ENCODE measurements at regions not wholly inside any gene's neighbourhood (a gene's known extent, or its start where the extent isn't known, plus 50 kb on each side); places are given as distances from the start of the nearest gene placed in this dataset.

GRCh38 chr6:85385636-85386315, 64.1 kb upstream of the NT5E start:
- no peak overlapping the region for H3K4me3 ChIP-seq (ENCODE audit: insufficient read depth, low read depth, low read length, poor library complexity, severe bottlenecking)
- H3K4me1 ChIP-seq (ENCODE audit: control insufficient read depth, insufficient read depth, low read length, poor library complexity, severe bottlenecking): no peaks in the 10 kb centered on the region
- no peak for DNase-seq
- H3K36me3 ChIP-seq (ENCODE audit: control insufficient read depth, insufficient read depth, low read length): no peaks in the 10 kb centered on the region
- no peaks in the 10 kb centered on the region for H3K27me3 ChIP-seq (replicated peaks; ENCODE audit: control insufficient read depth, insufficient read depth, low read length, poor library complexity, severe bottlenecking)
- H3K27ac ChIP-seq (ENCODE audit: insufficient read depth, low read length, poor library complexity, severe bottlenecking): no peak overlapping the region
- no peaks in the 10 kb centered on the region for H3K9me3 ChIP-seq (ENCODE audit: control insufficient read depth, low read length)

DNA sequence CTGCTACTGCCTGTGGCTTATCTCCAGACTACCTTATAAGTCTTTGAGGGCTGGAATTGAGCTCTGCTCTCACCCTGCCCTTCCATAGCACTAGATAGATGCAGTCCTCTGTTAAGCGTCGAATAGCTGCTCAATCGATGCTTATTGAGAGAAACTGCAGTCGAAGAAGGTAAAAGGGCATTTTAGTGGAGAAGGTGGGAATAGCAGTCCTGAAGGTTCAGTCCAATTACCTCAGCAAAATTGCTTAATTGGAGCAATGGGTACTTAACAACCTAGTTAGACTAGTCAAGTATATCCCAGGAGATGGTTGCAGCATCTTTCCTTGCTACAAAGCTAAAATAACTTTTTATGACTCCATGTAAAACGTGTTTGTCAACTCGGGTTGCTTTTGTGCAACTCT, 66.8 kb upstream of the NT5E start:
- Histone ChIP-seq H3K9me3 (ENCODE audit: control insufficient read depth, low read length) (no peaks in the 10 kb centered on the region), H3K27me3 (replicated peaks; ENCODE audit: control insufficient read depth, insufficient read depth, low read length, poor library complexity, severe bottlenecking) (no peaks in the 10 kb centered on the region), H3K4me3 (ENCODE audit: insufficient read depth, low read depth, low read length, poor library complexity, severe bottlenecking) (no peak overlapping the region), H3K36me3 (ENCODE audit: control insufficient read depth, insufficient read depth, low read length) (no peaks in the 10 kb centered on the region), H3K27ac (ENCODE audit: insufficient read depth, low read length, poor library complexity, severe bottlenecking) (no peak overlapping the region), H3K4me1 (ENCODE audit: control insufficient read depth, insufficient read depth, low read length, poor library complexity, severe bottlenecking) (no peaks in the 10 kb centered on the region)
- DNase-seq: no peak

- no peak for DNase-seq
- no peak overlapping the region for H3K27ac ChIP-seq (ENCODE audit: insufficient read depth, low read length, poor library complexity, severe bottlenecking)
- no peak overlapping the region for H3K4me3 ChIP-seq (ENCODE audit: insufficient read depth, low read depth, low read length, poor library complexity, severe bottlenecking)
- no peaks in the 10 kb centered on the region for H3K9me3 ChIP-seq (ENCODE audit: control insufficient read depth, low read length)
- no peaks in the 10 kb centered on the region for H3K36me3 ChIP-seq (ENCODE audit: control insufficient read depth, insufficient read depth, low read length)
- no peaks in the 10 kb centered on the region for H3K27me3 ChIP-seq (replicated peaks; ENCODE audit: control insufficient read depth, insufficient read depth, low read length, poor library complexity, severe bottlenecking)
- no peaks in the 10 kb centered on the region for H3K4me1 ChIP-seq (ENCODE audit: control insufficient read depth, insufficient read depth, low read length, poor library complexity, severe bottlenecking)
These were observed 67.3 kb upstream of the NT5E start for GRCh38 chr6:85382541-85382940.

DNA sequence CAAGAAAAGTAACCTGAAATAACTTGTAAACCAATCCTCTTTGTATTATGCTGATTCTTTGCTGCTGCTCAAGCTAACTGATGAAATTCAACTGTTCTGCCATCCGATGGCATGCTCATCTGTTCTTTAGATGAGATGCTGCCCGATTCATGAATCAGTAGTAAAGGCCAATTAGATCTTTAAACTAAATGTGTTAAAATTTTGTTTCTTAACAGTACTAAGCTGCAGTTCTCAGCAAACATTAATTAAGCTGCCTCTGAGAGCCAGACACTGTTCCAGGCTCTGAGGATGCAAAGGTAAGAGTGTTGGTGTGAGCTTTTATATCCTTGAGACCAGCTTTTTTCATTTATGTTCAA, 77.0 kb upstream of the NT5E start:
- no peaks in the 10 kb centered on the region for H3K36me3 ChIP-seq (ENCODE audit: control insufficient read depth, insufficient read depth, low read length)
- no peak for DNase-seq
- H3K27me3 ChIP-seq (replicated peaks; ENCODE audit: control insufficient read depth, insufficient read depth, low read length, poor library complexity, severe bottlenecking): no peaks in the 10 kb centered on the region
- no peaks in the 10 kb centered on the region for H3K4me1 ChIP-seq (ENCODE audit: control insufficient read depth, insufficient read depth, low read length, poor library complexity, severe bottlenecking)
- H3K4me3 ChIP-seq (ENCODE audit: insufficient read depth, low read depth, low read length, poor library complexity, severe bottlenecking): no peak overlapping the region
- H3K9me3 ChIP-seq (ENCODE audit: control insufficient read depth, low read length): no peaks in the 10 kb centered on the region
- no peak overlapping the region for H3K27ac ChIP-seq (ENCODE audit: insufficient read depth, low read length, poor library complexity, severe bottlenecking)

DNA sequence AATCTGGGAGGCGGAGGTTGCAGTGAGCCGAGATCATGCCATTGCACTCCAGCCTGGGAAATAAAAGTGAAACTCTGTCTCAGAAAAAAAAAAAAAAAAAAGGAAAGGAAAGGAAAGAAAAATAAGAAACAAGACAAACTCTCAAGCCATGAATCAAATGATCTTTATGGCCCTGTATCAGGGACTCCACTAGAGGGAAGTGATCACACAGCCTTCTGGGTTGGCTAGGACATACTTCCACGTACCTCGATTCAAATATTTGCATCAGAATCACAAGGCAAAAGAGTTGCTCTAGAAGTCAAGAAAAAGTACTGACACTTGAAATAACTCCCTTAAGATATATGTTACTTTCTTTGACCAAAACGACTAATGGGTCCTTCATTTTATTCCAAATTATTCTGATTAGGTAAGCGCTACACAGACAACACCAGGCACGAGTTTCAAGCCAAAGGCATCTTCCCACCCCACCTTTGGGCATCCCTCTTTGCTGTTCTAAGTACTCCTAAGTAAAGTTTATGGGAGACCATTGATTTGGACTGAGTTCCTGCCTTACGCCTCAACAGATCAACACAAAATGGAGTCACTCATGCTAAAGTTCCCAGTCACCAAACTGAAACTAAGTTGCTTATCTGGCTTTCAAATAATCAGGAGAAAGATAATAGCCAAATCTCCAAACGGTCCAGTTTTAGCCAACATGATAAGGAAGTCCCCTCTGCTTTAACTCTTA, 77.5 kb upstream of the NT5E start:
- no peaks in the 10 kb centered on the region for H3K4me1 ChIP-seq (ENCODE audit: control insufficient read depth, insufficient read depth, low read length, poor library complexity, severe bottlenecking)
- no peaks in the 10 kb centered on the region for H3K36me3 ChIP-seq (ENCODE audit: control insufficient read depth, insufficient read depth, low read length)
- no peak overlapping the region for H3K4me3 ChIP-seq (ENCODE audit: insufficient read depth, low read depth, low read length, poor library complexity, severe bottlenecking)
- no peaks in the 10 kb centered on the region for H3K9me3 ChIP-seq (ENCODE audit: control insufficient read depth, low read length)
- H3K27me3 ChIP-seq (replicated peaks; ENCODE audit: control insufficient read depth, insufficient read depth, low read length, poor library complexity, severe bottlenecking): no peaks in the 10 kb centered on the region
- no peak for DNase-seq
- no peak overlapping the region for H3K27ac ChIP-seq (ENCODE audit: insufficient read depth, low read length, poor library complexity, severe bottlenecking)

DNA sequence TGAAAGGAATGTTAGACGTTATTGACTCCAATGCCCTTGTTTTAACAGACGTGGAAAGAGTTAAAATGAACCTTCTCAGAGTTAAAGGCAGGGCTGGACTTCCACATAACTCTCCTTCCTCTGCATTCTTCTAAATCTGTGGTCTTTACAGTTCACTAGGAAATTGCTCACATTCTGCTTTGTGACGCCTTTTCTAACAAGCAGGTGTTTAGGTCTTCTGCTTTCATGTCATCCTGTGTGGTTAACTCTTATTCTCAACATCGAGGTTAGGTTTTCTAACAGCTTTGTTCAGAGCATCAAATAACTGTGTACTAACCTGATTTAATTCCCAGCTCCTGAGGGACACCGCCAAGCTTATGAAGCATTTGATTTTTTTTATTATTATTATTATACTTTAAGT, 81.3 kb upstream of the NT5E start:
- Histone ChIP-seq H3K27ac (ENCODE audit: insufficient read depth, low read length, poor library complexity, severe bottlenecking) (no peak overlapping the region), H3K36me3 (ENCODE audit: control insufficient read depth, insufficient read depth, low read length) (no peaks in the 10 kb centered on the region)

GRCh38 chr6:85364344-85364743, 85.5 kb upstream of the NT5E start:
- Histone ChIP-seq H3K4me3 (ENCODE audit: insufficient read depth, low read depth, low read length, poor library complexity, severe bottlenecking) (no peak overlapping the region), H3K36me3 (ENCODE audit: control insufficient read depth, insufficient read depth, low read length) (no peaks in the 10 kb centered on the region), H3K27me3 (replicated peaks; ENCODE audit: control insufficient read depth, insufficient read depth, low read length, poor library complexity, severe bottlenecking) (no peaks in the 10 kb centered on the region), H3K27ac (ENCODE audit: insufficient read depth, low read length, poor library complexity, severe bottlenecking) (no peak overlapping the region), H3K4me1 (ENCODE audit: control insufficient read depth, insufficient read depth, low read length, poor library complexity, severe bottlenecking) (no peaks in the 10 kb centered on the region), H3K9me3 (ENCODE audit: control insufficient read depth, low read length) (no peaks in the 10 kb centered on the region)
- DNase-seq: no peak

More for the DNA sequence above, 81.3 kb upstream of the NT5E start:
- Histone ChIP-seq H3K4me3 (ENCODE audit: insufficient read depth, low read depth, low read length, poor library complexity, severe bottlenecking) (no peak overlapping the region), H3K4me1 (ENCODE audit: control insufficient read depth, insufficient read depth, low read length, poor library complexity, severe bottlenecking) (no peaks in the 10 kb centered on the region), H3K9me3 (ENCODE audit: control insufficient read depth, low read length) (no peaks in the 10 kb centered on the region), H3K27me3 (replicated peaks; ENCODE audit: control insufficient read depth, insufficient read depth, low read length, poor library complexity, severe bottlenecking) (no peaks in the 10 kb centered on the region)
- DNase-seq: no peak

GRCh38 chr6:85363870-85364269, 86.0 kb upstream of the NT5E start:
- no peaks in the 10 kb centered on the region for H3K36me3 ChIP-seq (ENCODE audit: control insufficient read depth, insufficient read depth, low read length)
- H3K27ac ChIP-seq (ENCODE audit: insufficient read depth, low read length, poor library complexity, severe bottlenecking): no peak overlapping the region
- DNase-seq: no peak
- H3K27me3 ChIP-seq (replicated peaks; ENCODE audit: control insufficient read depth, insufficient read depth, low read length, poor library complexity, severe bottlenecking): no peaks in the 10 kb centered on the region
- H3K4me3 ChIP-seq (ENCODE audit: insufficient read depth, low read depth, low read length, poor library complexity, severe bottlenecking): no peak overlapping the region
- H3K4me1 ChIP-seq (ENCODE audit: control insufficient read depth, insufficient read depth, low read length, poor library complexity, severe bottlenecking): no peaks in the 10 kb centered on the region
- no peaks in the 10 kb centered on the region for H3K9me3 ChIP-seq (ENCODE audit: control insufficient read depth, low read length)

DNA sequence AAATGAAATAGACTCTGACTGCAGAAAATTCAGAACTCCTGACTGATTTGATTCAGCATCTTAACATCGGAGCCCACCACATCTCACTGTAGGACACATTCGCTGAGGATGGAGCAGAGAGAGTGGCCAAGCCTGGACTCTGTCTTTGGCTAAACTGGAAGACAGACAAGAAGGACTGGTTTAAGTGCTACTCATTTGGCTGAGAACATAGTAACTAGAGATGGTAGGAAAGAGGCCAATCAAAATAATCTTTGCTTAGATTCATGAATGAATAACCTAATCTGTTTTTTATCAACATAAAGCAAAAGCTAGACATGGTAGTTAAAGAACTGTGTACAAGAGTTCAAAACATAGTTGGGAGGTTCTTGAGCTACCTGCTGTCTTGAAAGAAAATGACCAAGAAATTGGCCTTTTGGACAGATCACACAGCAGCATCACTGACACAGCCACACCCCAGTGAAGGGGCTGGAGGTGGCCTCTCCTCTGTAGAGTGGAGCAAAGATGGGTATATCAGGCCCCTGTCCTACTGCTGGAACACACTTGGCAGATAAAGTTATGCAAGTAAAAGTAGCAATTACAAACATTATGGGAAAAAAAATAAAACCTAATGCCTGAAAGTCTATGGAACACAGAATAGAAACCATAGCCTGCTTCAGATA, 87.1 kb upstream of the NT5E start:
- Histone ChIP-seq H3K27ac (ENCODE audit: insufficient read depth, low read length, poor library complexity, severe bottlenecking) (no peak overlapping the region), H3K27me3 (replicated peaks; ENCODE audit: control insufficient read depth, insufficient read depth, low read length, poor library complexity, severe bottlenecking) (no peaks in the 10 kb centered on the region), H3K36me3 (ENCODE audit: control insufficient read depth, insufficient read depth, low read length) (no peaks in the 10 kb centered on the region), H3K4me3 (ENCODE audit: insufficient read depth, low read depth, low read length, poor library complexity, severe bottlenecking) (no peak overlapping the region), H3K4me1 (ENCODE audit: control insufficient read depth, insufficient read depth, low read length, poor library complexity, severe bottlenecking) (no peaks in the 10 kb centered on the region), H3K9me3 (ENCODE audit: control insufficient read depth, low read length) (no peaks in the 10 kb centered on the region)
- DNase-seq: no peak

DNA sequence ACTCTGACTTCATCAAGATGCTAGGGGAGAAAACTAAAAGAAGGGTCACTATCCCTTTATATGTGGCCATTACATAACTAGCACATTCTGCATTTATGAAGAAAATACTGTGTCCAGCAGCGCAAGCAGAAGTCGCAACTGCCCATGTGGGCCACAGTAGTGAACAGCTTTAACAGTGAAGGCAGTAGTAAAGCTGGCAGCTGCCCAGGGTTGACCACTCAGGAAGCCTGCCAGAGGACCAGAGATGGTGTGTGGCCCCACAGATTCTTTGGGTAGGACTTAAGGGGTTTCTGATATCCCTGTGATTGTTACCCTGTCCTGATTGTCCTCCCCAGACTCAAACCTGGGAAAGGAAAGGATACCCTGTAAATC, 88.3 kb upstream of the NT5E start:
- Histone ChIP-seq H3K4me1 (ENCODE audit: control insufficient read depth, insufficient read depth, low read length, poor library complexity, severe bottlenecking) (no peaks in the 10 kb centered on the region), H3K27ac (ENCODE audit: insufficient read depth, low read length, poor library complexity, severe bottlenecking) (no peak overlapping the region)
- DNase-seq: no peak

More for the DNA sequence above, 88.3 kb upstream of the NT5E start:
- H3K36me3 ChIP-seq (ENCODE audit: control insufficient read depth, insufficient read depth, low read length): no peaks in the 10 kb centered on the region
- no peaks in the 10 kb centered on the region for H3K9me3 ChIP-seq (ENCODE audit: control insufficient read depth, low read length)
- no peak overlapping the region for H3K4me3 ChIP-seq (ENCODE audit: insufficient read depth, low read depth, low read length, poor library complexity, severe bottlenecking)
- H3K27me3 ChIP-seq (replicated peaks; ENCODE audit: control insufficient read depth, insufficient read depth, low read length, poor library complexity, severe bottlenecking): no peaks in the 10 kb centered on the region

Measured in effector memory CD4-positive, alpha-beta T cell (primary cell).